K562 (cell line): ENCODE measurements at regions not wholly inside any gene's neighbourhood (a gene's known extent, or its start where the extent isn't known, plus 50 kb on each side); places are given as distances from the start of the nearest gene placed in this dataset.

Experiments used
- ATAC-seq: fragments of 200-7000 bp; cut with Tn5 transposase; 3 replicates; pipeline ENCODE4 v1.9.1; 2020; ENCODE audit warnings: moderate library complexity
- BruUV-seq: library from RNA; stranded (reverse); fragments of 400-500 nt; replicated peaks from 2 replicates; lab custom pipeline; 2021; lab: Mats Ljungman, UMichigan
- CTCF ChIA-PET: fragments of 300-600 bp; formaldehyde crosslinking; extraction: SDS; loops from one replicate; lab custom pipeline; 2021; ENCODE audit warnings: low intra/inter-chr PET ratio; lab: Yijun Ruan, JAX
- POLR2A ChIA-PET: fragments of 300-600, 350-650 bp; sonication (Branson Sonifier 250); formaldehyde crosslinking; extraction: SDS; loops from one replicate; lab custom pipeline; 2021; ENCODE audit warnings: antibody characterized with exemption, inconsistent platforms; lab: Yijun Ruan, JAX
- DNase-seq, 4 experiments: peaks; one replicate each; pipeline versions ENCODE4 v3.0.0 to v3.0.0-alpha.2; 2011 to 2018; ENCODE audit warnings: low spot score in 3 of 4, mixed read lengths in 3 of 4; ENCODE audit errors: extremely low read depth in 1 of 4
- FAIRE-seq: peaks from 2 replicates; lab custom pipeline; 2011; peaks lifted over from hg19 to GRCh38; lab: Jason Lieb, UNC
- H2AFZ ChIP-seq: 2 replicates; pipeline ENCODE4 v1.6.0; 2011; ENCODE audit warnings: low read depth, low read length, control low read depth, inconsistent platforms
- H3K27ac ChIP-seq: fragments of 200-600 bp; 3 replicates; pipeline ENCODE4 v1.8.0; 2011; ENCODE audit warnings: low read depth, mild to moderate bottlenecking, control low read depth, inconsistent platforms, low read length, moderate library complexity, mixed read lengths; ENCODE audit errors: extremely low read depth
- H3K27me3 ChIP-seq, 2 experiments: fragments of 300-600 bp in 1 of 2; 2 replicates in 1 of 2; 3 replicates in 1 of 2; pipeline versions ENCODE4 v1.6.0 to v1.8.0; 2011; ENCODE audit warnings: inconsistent platforms in 2 of 2, low read length in 2 of 2, mild to moderate bottlenecking in 1 of 2, mixed read lengths in 1 of 2, moderate library complexity in 1 of 2; ENCODE audit not compliant: control insufficient read depth in 2 of 2, insufficient read depth in 2 of 2
- H3K36me3 ChIP-seq: fragments of 300-600 bp; 3 replicates; pipeline ENCODE4 v1.8.0; 2011; ENCODE audit warnings: mild to moderate bottlenecking, low read length, inconsistent platforms; ENCODE audit not compliant: control insufficient read depth, insufficient read depth
- H3K4me1 ChIP-seq, 2 experiments: fragments of 200-600 bp in 1 of 2; replicated peaks in 1 of 2; 2 replicates in 1 of 2; 3 replicates in 1 of 2; pipeline versions ENCODE4 v1.5.1 to v1.8.0; 2011; ENCODE audit warnings: inconsistent platforms in 2 of 2, low read length in 2 of 2, mild to moderate bottlenecking in 1 of 2, mixed read lengths in 1 of 2, moderate library complexity in 1 of 2; ENCODE audit not compliant: control insufficient read depth in 2 of 2, insufficient read depth in 2 of 2
- H3K4me2 ChIP-seq: 2 replicates; pipeline ENCODE4 v1.6.1; 2011; ENCODE audit warnings: low read length, control low read depth, inconsistent platforms, mixed read lengths; ENCODE audit not compliant: insufficient read depth
- H3K4me3 ChIP-seq: fragments of 200-600 bp; sonication (generic), shearing (Covaris generic); 2 replicates; pipeline ENCODE4 v1.5.1; 2016; ENCODE audit warnings: control low read depth, inconsistent platforms
- H3K79me2 ChIP-seq: fragments of 200-600 bp; 3 replicates; pipeline ENCODE4 v1.8.0; 2011; ENCODE audit warnings: low read length, inconsistent platforms; ENCODE audit not compliant: control insufficient read depth, insufficient read depth
- H3K9ac ChIP-seq, 2 experiments: 2 replicates each; pipeline versions ENCODE4 v1.6.0 to v1.6.1; 2011; ENCODE audit warnings: low read depth in 2 of 2, low read length in 2 of 2, control low read depth in 1 of 2, inconsistent platforms in 1 of 2, mild to moderate bottlenecking in 1 of 2, mixed read lengths in 1 of 2; ENCODE audit not compliant: insufficient read depth in 1 of 2
- H3K9me1 ChIP-seq: one replicate; pipeline ENCODE4 v1.6.0; 2011; ENCODE audit warnings: inconsistent platforms, mild to moderate bottlenecking, low read length, moderate library complexity; ENCODE audit not compliant: control insufficient read depth, insufficient read depth
- H3K9me3 ChIP-seq: replicated peaks from 2 replicates; pipeline ENCODE4 v1.5.1; 2011; ENCODE audit warnings: low read depth, low read length, inconsistent platforms; ENCODE audit not compliant: control insufficient read depth, insufficient read depth
- H4K20me1 ChIP-seq: replicated peaks from 2 replicates; pipeline ENCODE4 v1.6.1; 2011; ENCODE audit warnings: low read length, inconsistent platforms, mixed read lengths; ENCODE audit not compliant: control insufficient read depth, insufficient read depth
- ARID2 ChIP-seq: fragments of 450-650 bp; IDR thresholded peaks from 2 replicates; pipeline ENCODE4 v1.6.1; 2017; ENCODE audit warnings: antibody characterized with exemption, mild to moderate bottlenecking
- EHMT2 ChIP-seq: fragments of 450-650 bp; IDR thresholded peaks from 2 replicates; pipeline ENCODE4 v1.6.1; 2018; ENCODE audit warnings: antibody characterized with exemption
- MAZ ChIP-seq, 2 experiments: fragments of 450-650 bp in 1 of 2; sonication (generic) in 1 of 2; formaldehyde crosslinking; IDR thresholded peaks in 1 of 2; conservative IDR thresholded peaks in 1 of 2; 2 replicates each; pipeline versions ENCODE4 v1.4.0 to v1.5.0; 2020; ENCODE audit warnings: mild to moderate bottlenecking in 1 of 2, missing genetic modification reagents in 1 of 2
- NBN ChIP-seq: fragments of 450-650 bp; IDR thresholded peaks from 2 replicates; pipeline ENCODE4 v1.6.1; 2016; ENCODE audit warnings: low read depth, mild to moderate bottlenecking
- PHB2 ChIP-seq: fragments of 450-650 bp; IDR thresholded peaks from 2 replicates; pipeline ENCODE4 v1.6.1; 2017; ENCODE audit warnings: low read depth
- RBM14 ChIP-seq: fragments of 200-400 bp; formaldehyde crosslinking; IDR thresholded peaks from 2 replicates; pipeline ENCODE4 v1.6.1; 2018; ENCODE audit warnings: low read depth, mild to moderate bottlenecking, low read length, moderate library complexity, borderline replicate concordance; ENCODE audit not compliant: insufficient read depth
- ZFPM2 ChIP-seq: fragments of 250-450 bp; sonication (Bioruptor Pico); IDR thresholded peaks from 2 replicates; pipeline ENCODE4 v1.5.1; 2022; ENCODE audit warnings: mild to moderate bottlenecking
- ZNF589 ChIP-seq: fragments of 200-800 bp; sonication (Bioruptor generic); IDR thresholded peaks from 2 replicates; pipeline ENCODE4 v1.6.1; 2016; ENCODE audit warnings: low read depth, missing genetic modification characterization, missing compliant biosample characterization
- WGBS: fragments of 100-300 bp; shearing (Covaris generic); methylation state at CpG from one replicate; pipeline ENCODE4 v1.1.6; 2016; ENCODE audit warnings: low coverage, mixed read lengths; ENCODE audit not compliant: insufficient coverage; ENCODE audit errors: missing lambda C conversion rate; 5-methylcytosine and 5-hydroxymethylcytosine counted together
- in situ Hi-C: fragments of 300-500 bp; cut with MboI; formaldehyde crosslinking; loops from 4 replicates; pipeline ENCODE4 v1.15.0; 2018; ENCODE audit warnings: inconsistent platforms, mixed read lengths
- intact Hi-C: fragments of 100-400 bp; cut with micrococcal nuclease; formaldehyde crosslinking; loops from 2 replicates; pipeline ENCODE4 v1.14.2; 2022
- TF ChIP-seq, protein P1 (sequence below): fragments of 250-450 bp; sonication (Bioruptor Pico); IDR thresholded peaks from 2 replicates; pipeline ENCODE4 v1.5.0; 2021
- TF ChIP-seq, protein P2 (sequence below): IDR thresholded peaks from 3 replicates; pipeline ENCODE4 v1.6.1; 2011; ENCODE audit warnings: borderline replicate concordance, mild to moderate bottlenecking, moderate library complexity; ENCODE audit not compliant: insufficient read length; ENCODE audit errors: extremely low read depth
- TF ChIP-seq, protein P3 (sequence below): fragments of 250-450 bp; sonication (Bioruptor Pico); IDR thresholded peaks from 2 replicates; pipeline ENCODE4 v1.8.0; 2022; ENCODE audit warnings: moderate library complexity, mild to moderate bottlenecking, inconsistent platforms
- TF ChIP-seq, protein P4 (sequence below): sonication (generic); formaldehyde crosslinking; IDR thresholded peaks from 2 replicates; pipeline ENCODE4 v1.8.0; 2023; ENCODE audit warnings: mild to moderate bottlenecking, missing genetic modification reagents

DNA sequence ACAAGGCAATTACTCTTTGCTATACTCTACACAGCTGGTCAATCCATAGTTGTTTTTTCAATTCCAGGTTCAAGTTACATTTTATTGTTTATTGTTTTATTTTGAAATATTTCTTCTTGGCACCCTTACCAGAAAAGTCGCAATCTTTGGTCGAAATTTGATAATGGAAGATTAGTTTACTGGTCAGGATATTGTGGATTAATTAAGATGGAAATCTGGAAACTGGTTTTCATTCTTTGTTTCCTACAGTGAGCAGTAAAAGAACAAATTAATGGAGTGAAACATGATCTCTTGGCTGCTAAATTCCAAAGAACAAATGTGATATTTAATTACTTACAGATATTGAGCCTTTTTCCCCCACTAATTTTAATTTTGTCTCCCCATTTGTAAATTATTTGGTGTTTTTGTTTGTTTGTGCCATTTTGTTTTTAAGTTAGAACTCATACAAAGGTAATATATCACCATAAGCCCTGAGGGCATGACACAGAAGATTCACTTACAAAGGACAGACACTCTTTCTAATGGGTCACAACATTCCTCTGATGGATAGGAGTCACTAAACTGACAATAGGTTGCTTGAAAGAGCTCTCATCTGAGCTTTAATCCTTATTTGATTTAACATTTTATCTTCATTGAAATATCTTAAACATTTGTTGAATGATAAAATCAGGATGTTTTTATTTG is 700.2 kb downstream of the KCNJ2 start:
- Histone ChIP-seq H3K4me1 (no peaks in the 10 kb centered on the region), H3K36me3 (no peaks in the 10 kb centered on the region), H3K9me1 (no peaks in the 10 kb centered on the region), H3K4me2 (no peak overlapping the region), H3K79me2 (no peaks in the 10 kb centered on the region), H3K9ac (no peak overlapping the region), H3K4me3 (no peak overlapping the region), H3K27ac (no peak overlapping the region), H3K27me3 (no peaks in the 10 kb centered on the region), H3K9me3 (no peaks in the 10 kb centered on the region; the same call in 1 of the 2 replicates), H4K20me1 (no peaks in the 10 kb centered on the region), H2AFZ (no peak overlapping the region)
- 0% methylated on average over 2 of the region's 2 CpGs for WGBS
- no peak for ATAC-seq
- FAIRE-seq: no peak
- CTCF ChIA-PET: no interaction called here
- no peak for DNase-seq
- BruUV-seq: no TSS peak
- POLR2A ChIA-PET: no interaction called here
- in situ Hi-C loops (no loop called here), intact Hi-C loops (no loop called here)
- TF ChIP-seq EHMT2: no peak
- TF ChIP-seq, protein P1, sequence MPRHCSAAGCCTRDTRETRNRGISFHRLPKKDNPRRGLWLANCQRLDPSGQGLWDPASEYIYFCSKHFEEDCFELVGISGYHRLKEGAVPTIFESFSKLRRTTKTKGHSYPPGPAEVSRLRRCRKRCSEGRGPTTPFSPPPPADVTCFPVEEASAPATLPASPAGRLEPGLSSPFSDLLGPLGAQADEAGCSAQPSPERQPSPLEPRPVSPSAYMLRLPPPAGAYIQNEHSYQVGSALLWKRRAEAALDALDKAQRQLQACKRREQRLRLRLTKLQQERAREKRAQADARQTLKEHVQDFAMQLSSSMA (CRISPR knock-in tag): no peak
- TF ChIP-seq NBN: no peak
- TF ChIP-seq, protein P2, sequence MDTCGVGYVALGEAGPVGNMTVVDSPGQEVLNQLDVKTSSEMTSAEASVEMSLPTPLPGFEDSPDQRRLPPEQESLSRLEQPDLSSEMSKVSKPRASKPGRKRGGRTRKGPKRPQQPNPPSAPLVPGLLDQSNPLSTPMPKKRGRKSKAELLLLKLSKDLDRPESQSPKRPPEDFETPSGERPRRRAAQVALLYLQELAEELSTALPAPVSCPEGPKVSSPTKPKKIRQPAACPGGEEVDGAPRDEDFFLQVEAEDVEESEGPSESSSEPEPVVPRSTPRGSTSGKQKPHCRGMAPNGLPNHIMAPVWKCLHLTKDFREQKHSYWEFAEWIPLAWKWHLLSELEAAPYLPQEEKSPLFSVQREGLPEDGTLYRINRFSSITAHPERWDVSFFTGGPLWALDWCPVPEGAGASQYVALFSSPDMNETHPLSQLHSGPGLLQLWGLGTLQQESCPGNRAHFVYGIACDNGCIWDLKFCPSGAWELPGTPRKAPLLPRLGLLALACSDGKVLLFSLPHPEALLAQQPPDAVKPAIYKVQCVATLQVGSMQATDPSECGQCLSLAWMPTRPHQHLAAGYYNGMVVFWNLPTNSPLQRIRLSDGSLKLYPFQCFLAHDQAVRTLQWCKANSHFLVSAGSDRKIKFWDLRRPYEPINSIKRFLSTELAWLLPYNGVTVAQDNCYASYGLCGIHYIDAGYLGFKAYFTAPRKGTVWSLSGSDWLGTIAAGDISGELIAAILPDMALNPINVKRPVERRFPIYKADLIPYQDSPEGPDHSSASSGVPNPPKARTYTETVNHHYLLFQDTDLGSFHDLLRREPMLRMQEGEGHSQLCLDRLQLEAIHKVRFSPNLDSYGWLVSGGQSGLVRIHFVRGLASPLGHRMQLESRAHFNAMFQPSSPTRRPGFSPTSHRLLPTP: no peak
- TF ChIP-seq PHB2: no peak
- no peak for TF ChIP-seq RBM14
- TF ChIP-seq ZNF589 (CRISPR knock-in tag): no peak
- no peak for TF ChIP-seq MAZ (CRISPR knock-in tag; conservative IDR thresholded peaks at IDR 0.05 in 1 of 2, IDR thresholded peaks at IDR 0.05 in 1 of 2)
- no peak for TF ChIP-seq ARID2
- TF ChIP-seq, protein P3, sequence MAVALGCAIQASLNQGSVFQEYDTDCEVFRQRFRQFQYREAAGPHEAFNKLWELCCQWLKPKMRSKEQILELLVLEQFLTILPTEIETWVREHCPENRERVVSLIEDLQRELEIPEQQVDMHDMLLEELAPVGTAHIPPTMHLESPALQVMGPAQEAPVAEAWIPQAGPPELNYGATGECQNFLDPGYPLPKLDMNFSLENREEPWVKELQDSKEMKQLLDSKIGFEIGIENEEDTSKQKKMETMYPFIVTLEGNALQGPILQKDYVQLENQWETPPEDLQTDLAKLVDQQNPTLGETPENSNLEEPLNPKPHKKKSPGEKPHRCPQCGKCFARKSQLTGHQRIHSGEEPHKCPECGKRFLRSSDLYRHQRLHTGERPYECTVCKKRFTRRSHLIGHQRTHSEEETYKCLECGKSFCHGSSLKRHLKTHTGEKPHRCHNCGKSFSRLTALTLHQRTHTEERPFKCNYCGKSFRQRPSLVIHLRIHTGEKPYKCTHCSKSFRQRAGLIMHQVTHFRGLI: no peak
- no peak for TF ChIP-seq ZFPM2
- TF ChIP-seq, protein P4, sequence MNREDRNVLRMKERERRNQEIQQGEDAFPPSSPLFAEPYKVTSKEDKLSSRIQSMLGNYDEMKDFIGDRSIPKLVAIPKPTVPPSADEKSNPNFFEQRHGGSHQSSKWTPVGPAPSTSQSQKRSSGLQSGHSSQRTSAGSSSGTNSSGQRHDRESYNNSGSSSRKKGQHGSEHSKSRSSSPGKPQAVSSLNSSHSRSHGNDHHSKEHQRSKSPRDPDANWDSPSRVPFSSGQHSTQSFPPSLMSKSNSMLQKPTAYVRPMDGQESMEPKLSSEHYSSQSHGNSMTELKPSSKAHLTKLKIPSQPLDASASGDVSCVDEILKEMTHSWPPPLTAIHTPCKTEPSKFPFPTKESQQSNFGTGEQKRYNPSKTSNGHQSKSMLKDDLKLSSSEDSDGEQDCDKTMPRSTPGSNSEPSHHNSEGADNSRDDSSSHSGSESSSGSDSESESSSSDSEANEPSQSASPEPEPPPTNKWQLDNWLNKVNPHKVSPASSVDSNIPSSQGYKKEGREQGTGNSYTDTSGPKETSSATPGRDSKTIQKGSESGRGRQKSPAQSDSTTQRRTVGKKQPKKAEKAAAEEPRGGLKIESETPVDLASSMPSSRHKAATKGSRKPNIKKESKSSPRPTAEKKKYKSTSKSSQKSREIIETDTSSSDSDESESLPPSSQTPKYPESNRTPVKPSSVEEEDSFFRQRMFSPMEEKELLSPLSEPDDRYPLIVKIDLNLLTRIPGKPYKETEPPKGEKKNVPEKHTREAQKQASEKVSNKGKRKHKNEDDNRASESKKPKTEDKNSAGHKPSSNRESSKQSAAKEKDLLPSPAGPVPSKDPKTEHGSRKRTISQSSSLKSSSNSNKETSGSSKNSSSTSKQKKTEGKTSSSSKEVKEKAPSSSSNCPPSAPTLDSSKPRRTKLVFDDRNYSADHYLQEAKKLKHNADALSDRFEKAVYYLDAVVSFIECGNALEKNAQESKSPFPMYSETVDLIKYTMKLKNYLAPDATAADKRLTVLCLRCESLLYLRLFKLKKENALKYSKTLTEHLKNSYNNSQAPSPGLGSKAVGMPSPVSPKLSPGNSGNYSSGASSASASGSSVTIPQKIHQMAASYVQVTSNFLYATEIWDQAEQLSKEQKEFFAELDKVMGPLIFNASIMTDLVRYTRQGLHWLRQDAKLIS (CRISPR knock-in tag): no peak
